NOMO-1 (cell line): ENCODE measurements at regions not wholly inside any gene's neighbourhood (a gene's known extent, or its start where the extent isn't known, plus 50 kb on each side); places are given as distances from the start of the nearest gene placed in this dataset.
"Not testable (repeated sequence)": the region's sequence is repeated elsewhere in the genome, so short reads cannot be mapped to it uniquely, and the experiment has no call there.

Source experiments
- DNase-seq, 2 experiments: peaks; one replicate each; lab custom pipeline; 2025; ENCODE audit not compliant: unreplicated experiment in 2 of 2; lab: John Stamatoyannopoulos, UW

DNA sequence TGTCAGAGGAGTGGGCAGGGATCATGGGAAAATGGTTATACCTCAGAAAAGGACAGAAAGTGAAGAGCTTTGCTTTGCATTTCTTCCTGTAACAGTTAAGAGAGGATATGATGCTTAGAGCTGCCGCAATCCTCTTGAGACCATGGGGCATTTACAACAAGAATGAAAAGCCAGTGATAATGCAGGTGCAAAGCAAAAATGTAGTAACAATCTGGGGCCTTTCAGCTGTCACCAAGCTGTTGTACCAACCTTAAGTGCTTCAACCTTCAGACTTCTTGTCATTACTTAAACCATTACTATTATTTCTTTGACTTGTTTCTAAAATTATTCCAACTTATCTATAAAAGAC is 1337.6 kb downstream of the RPIA start:
- DNase-seq: not testable (repeated sequence)

DNA sequence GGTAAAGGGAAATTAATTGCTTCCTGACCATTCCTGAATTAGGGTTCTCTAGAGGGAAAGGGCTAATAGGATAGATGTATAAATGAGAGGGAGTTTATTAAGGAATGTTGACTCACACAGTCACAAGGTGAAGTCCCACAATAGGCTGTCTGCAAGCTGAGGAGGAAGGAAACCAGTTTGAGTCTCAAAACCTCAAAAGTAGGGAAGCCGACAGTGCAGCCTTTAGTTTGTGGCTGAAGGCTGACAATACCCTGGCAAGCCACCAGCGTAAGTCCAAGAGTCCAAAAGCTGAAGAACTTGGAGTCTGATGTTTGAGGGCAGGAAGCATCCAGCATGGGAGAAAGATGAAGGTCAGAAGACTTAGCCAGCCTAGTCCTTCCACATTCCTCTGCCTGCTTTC is 1340.8 kb downstream of the RPIA start:
- not testable (repeated sequence) for DNase-seq

DNA sequence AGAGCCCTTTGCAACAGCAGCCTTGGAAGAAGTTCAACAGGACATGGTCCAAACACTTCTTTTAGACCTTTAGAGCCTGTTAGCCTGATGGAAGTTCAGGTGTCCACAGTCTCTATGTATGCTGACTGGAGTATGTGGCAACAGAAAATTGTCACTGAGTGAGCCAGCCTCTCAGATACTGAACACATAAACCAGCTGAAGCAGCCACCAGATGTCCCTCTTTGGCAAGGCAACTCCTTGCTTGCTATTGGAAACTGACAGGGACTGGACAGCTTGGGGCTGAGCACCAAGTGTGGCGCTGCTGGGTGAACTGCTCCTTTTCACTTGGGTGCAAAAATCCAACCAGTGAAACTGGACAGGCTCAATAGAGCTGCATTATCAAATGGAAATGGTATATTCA is 1344.9 kb downstream of the RPIA start:
- DNase-seq: not testable (repeated sequence)

DNA sequence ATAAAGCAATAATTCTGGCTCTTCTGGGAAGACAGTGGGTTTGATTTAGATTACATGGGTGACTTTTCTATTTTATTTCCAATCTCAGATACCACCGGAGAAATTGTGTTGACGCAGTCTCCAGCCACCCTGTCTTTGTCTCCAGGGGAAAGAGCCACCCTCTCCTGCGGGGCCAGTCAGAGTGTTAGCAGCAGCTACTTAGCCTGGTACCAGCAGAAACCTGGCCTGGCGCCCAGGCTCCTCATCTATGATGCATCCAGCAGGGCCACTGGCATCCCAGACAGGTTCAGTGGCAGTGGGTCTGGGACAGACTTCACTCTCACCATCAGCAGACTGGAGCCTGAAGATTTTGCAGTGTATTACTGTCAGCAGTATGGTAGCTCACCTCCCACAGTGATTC is 1347.6 kb downstream of the RPIA start:
- DNase-seq: not testable (repeated sequence)

DNA sequence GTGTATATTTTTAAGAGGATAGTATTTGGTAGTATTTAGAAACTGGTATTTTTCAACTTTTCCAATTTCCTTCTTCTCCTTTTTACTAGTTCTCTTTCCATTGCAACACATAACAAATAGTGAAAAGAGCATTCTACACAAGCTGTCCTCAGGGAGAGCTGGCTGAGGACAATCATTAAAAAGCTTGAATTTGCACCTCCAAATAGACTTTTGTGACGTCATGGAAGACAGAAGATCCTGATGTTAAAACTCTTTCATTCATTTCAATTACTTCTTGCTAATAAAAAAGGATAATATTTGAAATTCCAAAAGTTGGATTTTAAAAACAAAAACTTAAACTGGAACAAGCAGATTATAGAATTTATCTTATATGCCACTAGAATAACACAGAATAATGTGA is 1356.3 kb downstream of the RPIA start:
- DNase-seq: not testable (repeated sequence)

DNA sequence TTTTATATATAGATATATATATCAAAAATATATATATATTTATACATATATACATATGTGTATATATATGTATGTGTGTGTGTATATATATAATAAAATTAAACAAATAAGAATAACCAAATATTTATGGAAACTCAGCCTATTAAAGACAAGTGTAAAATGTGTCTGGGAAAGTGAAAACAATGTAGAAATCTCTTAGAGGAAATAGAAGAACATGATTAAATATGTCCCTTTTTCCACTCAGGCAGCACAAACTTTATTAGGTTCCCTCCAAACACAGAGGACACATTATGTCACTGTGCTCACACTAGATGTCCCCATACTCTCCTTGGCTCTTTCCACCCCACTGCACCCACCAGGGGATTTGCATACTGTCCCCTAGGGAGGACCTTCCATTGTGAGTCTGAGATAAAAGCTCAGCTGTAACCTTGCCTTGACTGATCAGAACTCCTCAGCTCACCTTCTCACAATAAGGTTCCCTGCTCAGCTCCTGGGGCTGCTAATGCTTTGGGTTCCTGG is 1360.7 kb downstream of the RPIA start:
- DNase-seq: not testable (repeated sequence)

DNA sequence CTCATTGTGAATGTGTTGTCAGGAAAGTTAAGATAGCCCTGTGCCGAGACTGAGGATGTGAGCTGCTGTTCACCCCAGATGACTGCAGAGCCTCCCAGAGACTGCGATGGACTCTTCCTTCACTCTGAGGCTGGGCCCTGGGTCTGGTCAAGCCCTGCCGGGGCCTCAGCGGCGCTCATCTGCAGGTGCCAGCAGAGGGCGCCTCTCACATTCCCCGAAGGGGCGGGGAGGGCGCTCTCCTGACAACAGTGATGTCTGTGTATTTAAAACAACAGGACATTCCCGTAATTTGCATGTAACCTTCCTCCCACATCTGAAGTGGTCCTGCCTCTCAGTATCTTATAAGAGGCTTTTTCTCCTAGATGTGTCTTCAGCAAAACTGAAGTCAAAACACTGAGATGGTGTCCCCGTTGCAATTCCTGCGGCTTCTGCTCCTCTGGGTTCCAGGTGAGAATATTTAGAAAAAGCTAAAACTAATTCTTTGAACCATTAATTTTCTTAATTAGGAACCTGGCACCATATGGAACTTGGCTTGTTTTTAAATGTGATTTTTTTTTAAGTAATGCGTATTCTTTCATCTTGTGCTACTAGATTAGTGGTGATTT is 1377.9 kb downstream of the RPIA start:
- peak in 1 of 2 experiments; percentile 9 for DNase-seq

DNA sequence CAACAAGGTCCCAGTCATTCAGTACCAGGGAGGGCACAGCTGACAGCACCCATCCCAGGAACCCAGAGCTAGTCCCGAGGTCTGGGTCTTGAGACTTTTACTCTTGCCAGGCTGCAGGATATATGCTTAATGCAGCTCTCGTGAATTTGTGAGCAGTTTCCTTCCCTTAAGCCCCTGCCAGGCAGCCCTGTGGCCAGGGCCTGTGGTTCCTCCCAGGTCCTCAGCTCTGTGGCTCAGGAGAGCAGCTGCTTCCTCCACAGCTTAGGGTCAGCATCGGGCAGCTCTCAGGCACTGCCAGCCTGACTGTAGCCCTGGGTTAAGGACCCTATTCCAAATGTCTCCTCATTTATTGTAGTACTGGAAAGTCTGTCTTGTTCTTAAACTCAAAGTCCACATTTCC is 1384.8 kb downstream of the RPIA start:
- no peak for DNase-seq

DNA sequence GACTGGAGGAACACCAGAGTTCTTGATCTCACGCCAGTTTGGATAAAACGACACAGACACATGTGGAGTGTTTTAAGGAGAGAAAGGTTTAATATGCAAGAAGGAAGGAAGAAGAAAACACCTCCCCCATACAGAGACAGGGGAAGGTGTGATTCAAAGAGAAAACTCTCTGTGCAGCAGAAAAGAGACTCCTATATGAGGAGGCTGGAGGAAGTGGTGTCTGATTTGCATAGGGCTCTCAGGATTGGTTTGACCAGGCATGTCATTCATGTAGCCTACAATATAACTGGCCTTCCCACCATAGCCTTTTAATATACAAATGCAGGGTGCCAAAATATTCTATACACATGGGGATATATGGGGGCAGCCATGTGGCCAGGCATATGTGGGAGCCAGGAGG is 1386.5 kb downstream of the RPIA start:
- DNase-seq: no peak

DNA sequence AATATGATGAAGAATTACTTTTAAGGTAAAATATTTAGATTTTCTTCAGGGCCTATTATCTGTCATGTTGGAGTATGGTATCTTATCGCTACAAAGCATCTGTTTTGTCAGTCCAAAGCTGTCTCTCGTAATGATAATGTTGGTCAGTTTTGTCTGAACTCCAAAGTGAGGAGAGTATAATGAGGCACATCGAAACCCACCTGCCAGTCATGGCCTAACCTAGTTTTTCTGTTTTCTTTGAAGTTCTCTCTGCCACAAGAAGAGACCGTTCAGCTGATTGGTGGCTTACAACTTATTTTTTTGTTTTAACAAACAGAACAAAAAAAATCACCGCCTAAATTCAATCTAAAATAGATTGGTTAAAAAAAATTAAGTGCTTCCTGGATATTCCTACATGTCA is 1387.9 kb downstream of the RPIA start:
- DNase-seq: no peak

DNA sequence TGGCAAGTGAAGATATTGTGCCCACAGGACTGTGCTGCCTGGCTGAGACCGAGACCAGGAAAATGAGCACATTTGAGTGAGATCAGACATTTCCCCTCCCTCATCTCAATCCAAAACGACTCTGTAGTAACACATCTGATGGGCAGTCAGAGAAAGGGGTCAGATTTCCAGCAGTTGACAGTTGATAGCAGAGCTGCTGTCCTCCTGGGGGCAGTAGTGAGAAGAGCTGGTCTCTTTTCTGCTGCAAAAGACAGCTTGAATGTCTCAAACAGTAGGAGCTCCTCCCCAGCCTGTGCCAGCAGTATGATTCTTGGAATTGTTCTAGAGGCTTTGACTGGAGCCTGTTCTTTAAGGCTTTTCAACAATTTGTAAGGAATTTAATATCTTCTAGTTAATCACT is 1396.3 kb downstream of the RPIA start:
- not testable (repeated sequence) for DNase-seq

DNA sequence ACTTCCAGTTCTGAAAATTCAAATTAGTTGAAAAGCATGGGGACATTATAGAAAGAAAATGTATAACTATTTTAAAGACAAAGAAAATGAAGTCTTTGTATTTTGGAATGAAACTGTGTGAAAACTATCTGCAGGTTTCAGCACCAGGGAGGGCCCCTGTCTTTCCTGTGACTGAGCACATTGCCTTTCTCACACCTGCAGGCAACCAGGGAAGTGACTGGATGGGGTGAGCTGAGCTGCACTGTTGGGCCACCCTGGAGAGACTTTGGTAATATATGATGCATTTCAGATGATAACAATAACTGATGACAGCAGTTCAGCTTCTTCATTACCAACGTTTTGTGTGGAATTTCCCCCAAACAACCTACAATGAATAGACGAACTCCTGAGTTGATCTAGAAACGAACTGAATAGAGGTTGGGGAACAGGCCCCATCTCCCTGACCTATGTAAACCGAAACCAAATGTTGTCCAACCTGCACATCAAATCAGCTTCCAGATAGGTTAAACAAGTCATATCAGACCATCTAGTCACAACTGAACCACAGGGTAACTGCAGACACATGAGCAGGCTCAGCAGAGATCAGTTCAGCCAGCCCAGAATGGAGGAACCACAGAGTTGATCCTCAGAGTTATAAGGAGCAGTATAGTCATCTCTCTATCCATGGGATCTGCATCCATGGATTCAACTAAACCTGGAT is 1402.2 kb downstream of the RPIA start:
- DNase-seq: not testable (repeated sequence)

DNA sequence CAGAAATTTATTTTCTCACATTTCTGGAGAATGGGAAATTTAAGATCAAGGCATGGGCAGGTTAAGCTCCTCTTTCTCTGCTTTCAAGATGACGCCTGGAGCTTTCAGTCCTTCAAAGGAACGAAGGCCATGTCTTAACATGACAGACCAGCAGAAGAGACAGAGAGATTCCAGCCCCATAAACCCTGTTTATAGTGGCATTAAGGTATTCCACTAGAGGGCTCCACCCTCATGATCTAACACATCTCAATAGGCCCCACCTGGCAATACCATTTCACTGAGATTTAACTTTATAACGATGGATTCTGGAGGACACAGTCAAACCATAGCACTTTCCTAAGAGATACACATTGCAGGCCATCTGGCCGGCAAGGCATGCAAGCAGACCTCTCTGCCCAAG is 1406.1 kb downstream of the RPIA start:
- not testable (repeated sequence) for DNase-seq

DNA sequence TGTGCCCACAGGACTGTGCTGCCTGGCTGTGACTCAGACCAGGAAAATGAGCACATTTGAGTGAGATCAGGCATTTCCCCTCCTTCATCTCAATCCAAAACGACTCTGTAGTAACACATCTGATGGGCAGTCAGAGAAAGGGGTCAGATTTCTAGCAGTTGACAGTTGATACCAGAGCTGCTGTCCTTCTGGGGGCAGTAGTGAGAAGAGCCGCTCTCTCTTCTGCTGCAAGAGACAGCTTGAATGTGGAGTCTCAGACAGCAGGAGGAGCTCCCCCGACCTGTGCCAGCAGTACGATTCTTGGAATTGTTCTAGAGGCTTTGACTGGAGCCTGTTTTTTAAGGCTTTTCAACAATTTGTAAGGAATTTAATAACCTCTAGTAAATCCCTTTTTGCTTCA is 1413.7 kb downstream of the RPIA start:
- not testable (repeated sequence) for DNase-seq

DNA sequence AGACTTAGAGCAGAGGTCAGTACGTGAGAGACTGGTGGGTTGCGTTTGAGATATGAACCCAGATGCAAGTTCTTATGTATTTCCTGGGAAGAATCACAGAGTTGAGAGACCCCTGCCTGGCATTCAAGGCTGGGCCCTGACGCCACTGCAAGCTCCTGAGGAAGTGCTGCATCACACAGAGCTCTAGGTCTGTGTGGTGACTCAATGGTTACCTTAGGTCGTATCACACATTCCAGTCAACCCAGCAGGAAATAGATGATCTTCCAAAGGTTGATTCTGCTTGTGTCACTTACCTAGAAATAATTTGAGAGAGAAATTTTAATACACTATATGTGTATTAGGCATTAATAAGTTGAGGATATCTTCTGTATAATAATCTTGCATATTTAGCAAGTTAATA is 1431.9 kb downstream of the RPIA start:
- not testable (repeated sequence) for DNase-seq

DNA sequence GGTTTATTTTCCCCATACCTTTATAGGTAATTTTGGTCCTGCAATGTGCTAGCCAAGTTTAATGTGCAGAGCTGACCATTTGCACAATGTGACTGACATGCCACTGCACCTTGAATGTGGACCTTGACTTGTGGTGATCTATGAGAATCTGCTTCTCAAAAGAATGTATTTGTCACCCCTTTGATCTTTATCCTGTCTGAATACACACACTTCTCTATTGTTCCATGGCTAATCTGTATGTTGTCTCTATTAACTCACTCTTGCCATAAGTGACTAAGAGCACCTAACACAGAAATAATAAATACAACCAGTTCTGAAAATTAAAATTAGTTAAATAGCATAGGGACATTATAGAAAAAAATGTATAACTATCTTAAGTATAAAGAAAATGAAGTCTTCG is 1447.6 kb downstream of the RPIA start:
- not testable (repeated sequence) for DNase-seq

DNA sequence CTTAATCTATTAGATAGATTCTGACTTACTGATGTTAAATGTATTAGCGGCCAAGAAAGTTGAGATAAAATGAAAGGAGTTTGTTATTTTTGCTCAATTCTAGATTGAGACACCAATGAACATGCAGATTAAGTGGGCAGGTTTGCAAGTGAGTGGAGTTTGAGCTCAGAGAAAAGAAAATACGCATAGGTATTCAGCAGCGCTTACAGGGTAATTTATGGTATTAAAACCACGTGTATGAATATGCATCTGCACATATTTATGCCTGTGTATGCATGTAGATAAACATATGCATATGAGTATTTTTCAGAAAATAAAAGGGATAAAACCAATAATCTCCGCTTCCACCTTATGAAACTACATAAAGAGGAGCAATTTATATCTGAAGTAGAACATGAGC is 1450.1 kb downstream of the RPIA start:
- DNase-seq: not testable (repeated sequence)

DNA sequence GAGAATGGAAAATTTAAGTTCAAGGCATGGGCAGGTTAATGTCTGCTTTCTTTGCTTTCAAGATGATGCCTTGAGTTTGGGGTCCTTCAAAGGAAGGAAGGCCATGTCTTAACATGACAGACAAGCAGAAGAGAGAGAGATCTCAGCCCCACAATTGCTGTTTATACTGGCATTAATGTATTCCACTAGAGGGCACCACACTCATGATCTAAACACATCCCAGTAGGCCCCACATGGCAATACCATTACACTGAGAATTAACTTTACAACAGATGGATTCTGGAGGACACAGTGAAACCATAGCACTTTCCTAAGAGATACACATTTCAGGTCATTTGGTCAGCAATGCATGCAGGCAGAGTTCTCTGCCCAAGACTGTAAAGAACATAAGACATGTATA is 1460.3 kb downstream of the RPIA start:
- not testable (repeated sequence) for DNase-seq

DNA sequence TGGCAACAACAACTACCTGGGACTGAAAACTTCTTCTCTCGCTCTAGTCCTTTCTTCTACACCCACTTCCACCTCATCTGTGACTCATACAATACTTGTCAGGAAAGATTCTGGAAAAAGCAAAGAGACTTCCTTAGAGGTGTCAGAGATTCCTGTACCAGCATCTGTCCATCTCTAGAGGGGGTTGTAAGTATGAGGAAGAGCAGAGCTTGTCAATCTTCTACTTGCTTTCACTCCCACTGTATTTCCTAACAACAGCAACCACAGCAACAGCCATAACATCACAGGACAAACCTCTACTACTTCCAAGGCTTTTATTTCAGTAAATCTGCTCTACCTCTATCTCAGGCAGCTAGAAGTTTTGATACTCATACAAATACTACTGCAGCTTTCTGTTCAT is 1479.5 kb downstream of the RPIA start:
- DNase-seq: not testable (repeated sequence)

DNA sequence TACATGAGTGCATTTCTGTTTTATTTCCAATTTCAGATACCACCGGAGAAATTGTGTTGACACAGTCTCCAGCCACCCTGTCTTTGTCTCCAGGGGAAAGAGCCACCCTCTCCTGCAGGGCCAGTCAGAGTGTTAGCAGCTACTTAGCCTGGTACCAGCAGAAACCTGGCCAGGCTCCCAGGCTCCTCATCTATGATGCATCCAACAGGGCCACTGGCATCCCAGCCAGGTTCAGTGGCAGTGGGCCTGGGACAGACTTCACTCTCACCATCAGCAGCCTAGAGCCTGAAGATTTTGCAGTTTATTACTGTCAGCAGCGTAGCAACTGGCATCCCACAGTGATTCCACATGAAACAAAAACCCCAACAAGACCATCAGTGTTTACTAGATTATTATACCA is 1481.6 kb downstream of the RPIA start:
- DNase-seq: not testable (repeated sequence)

DNA sequence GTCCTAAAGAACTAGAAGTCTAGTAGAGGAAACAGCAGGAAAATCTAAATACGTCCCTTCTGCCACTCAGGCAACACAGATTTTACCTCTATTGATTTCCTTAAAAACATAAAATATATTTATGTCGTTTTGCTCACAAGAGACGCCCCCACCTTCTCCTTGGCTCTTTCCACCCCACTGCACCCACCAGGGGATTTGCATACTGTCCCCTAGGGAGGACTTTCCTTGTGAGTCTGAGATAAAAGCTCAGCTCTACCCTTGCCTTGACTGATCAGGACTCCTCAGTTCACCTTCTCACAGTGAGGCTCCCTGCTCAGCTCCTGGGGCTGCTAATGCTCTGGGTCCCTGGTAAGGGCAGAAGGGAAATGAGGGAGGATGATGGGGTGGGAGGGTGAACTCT is 1488.1 kb downstream of the RPIA start:
- not testable (repeated sequence) for DNase-seq

DNA sequence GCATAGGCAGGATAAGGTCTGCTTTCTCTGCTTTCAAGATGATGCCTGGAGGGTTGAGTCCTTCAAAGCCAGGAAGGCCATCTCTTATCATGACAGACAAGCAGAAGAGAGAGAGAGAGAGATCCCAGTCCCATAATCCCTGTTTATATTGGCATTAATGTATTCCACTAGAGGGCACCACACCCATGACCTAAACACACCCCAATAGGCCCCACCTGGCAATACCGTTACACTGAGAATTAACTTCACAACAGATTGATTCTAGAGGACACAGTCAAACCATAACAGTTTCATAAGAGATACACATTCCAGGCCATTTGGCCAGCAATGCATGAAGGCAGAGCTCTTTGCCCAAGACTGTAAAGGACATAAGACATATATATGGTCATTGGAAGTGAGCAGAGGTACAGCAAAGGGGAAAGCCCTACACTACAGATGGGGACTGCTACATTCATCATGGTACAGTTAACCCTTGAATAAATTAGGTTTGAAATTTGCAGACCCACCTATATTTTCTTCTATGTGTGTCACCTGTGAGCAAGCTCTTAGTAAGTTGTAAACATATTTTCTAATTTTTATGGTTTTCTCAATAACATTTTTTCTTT is 1516.1 kb downstream of the RPIA start:
- no peak for DNase-seq
